Stimulated activated naive CD8-positive, alpha-beta T cell treated with anti-CD3 and anti-CD28 coated beads, Interleukin-15, Interleukin-2, amounts not matched to agents 100 U/mL and 50 U/mL, for 24 hours (primary cell): ENCODE measurements at regions not wholly inside any gene's neighbourhood (a gene's known extent, or its start where the extent isn't known, plus 50 kb on each side); places are given as distances from the start of the nearest gene placed in this dataset.
"Not testable (repeated sequence)": the region's sequence is repeated elsewhere in the genome, so short reads cannot be mapped to it uniquely, and the experiment has no call there.

Experiments
- ATAC-seq: fragments of 150-1000 bp; cut with Tn5 transposase; one replicate; pipeline ENCODE4 v1.10.0; 2021
- DNase-seq: peaks from one replicate; pipeline ENCODE4 v3.0.0; 2021

GRCh38 chr5:89724379-89725095, 685.0 kb downstream of the CETN3 start:
- ATAC-seq = no peak
- DNase-seq = no peak

GRCh38 chr5:89723907-89724306, 685.6 kb downstream of the CETN3 start:
- ATAC-seq (no peak), DNase-seq (no peak)

- no peak for ATAC-seq
- DNase-seq = no peak
Observed at GRCh38 chr5:89722538-89722937, 687.0 kb downstream of the CETN3 start.

- no peak for DNase-seq
Observed at GRCh38 chr5:89721931-89722330, 687.6 kb downstream of the CETN3 start.

GRCh38 chr5:89721353-89721752, 688.2 kb downstream of the CETN3 start:
- no peak for ATAC-seq
- DNase-seq = no peak

More at GRCh38 chr5:89721931-89722330, 687.6 kb downstream of the CETN3 start:
- no peak for ATAC-seq

- DNase-seq (no peak), ATAC-seq (no peak)
Observed at GRCh38 chr5:89712134-89712700, 697.3 kb downstream of the CETN3 start.

GRCh38 chr5:89711526-89711925, 698.0 kb downstream of the CETN3 start:
- no peak for ATAC-seq
- no peak for DNase-seq

- no peak for DNase-seq
- no peak for ATAC-seq
Observed at GRCh38 chr5:89710006-89710405, 699.5 kb downstream of the CETN3 start.

- DNase-seq (no peak), ATAC-seq (no peak)
Observed at GRCh38 chr5:89707891-89708290, 701.7 kb downstream of the CETN3 start.

- ATAC-seq (no peak), DNase-seq (no peak)
Observed at GRCh38 chr5:89706731-89707130, 702.8 kb downstream of the CETN3 start.

GRCh38 chr5:89703817-89704216, 705.7 kb downstream of the CETN3 start:
- ATAC-seq = no peak
- no peak for DNase-seq

- no peak for DNase-seq
- no peak for ATAC-seq
Observed at GRCh38 chr5:89698028-89698427, 711.5 kb downstream of the CETN3 start.

- DNase-seq (no peak), ATAC-seq (no peak)
Observed at GRCh38 chr5:89697581-89697980, 712.0 kb downstream of the CETN3 start.

GRCh38 chr5:89695371-89695770, 714.2 kb downstream of the CETN3 start:
- no peak for DNase-seq
- ATAC-seq = no peak

GRCh38 chr5:89694026-89694550, 715.5 kb downstream of the CETN3 start:
- no peak for DNase-seq
- ATAC-seq = no peak

- DNase-seq = no peak
- ATAC-seq = no peak
Observed at GRCh38 chr5:89690331-89690730, 719.2 kb downstream of the CETN3 start.

GRCh38 chr5:89686081-89686765, 723.3 kb downstream of the CETN3 start:
- DNase-seq (no peak), ATAC-seq (no peak)

GRCh38 chr5:89676634-89677033, 732.9 kb downstream of the CETN3 start:
- ATAC-seq (no peak), DNase-seq (no peak)

- no peak for DNase-seq
- ATAC-seq = no peak
Observed at GRCh38 chr5:89673019-89673418, 736.5 kb downstream of the CETN3 start.

- no peak for ATAC-seq
- no peak for DNase-seq
Observed at GRCh38 chr5:89668821-89669220, 740.7 kb downstream of the CETN3 start.

GRCh38 chr5:89662499-89662898, 747.1 kb downstream of the CETN3 start:
- ATAC-seq (no peak), DNase-seq (no peak)

- DNase-seq (no peak), ATAC-seq (no peak)
Observed at GRCh38 chr5:89638871-89639270, 755.9 kb upstream of the MEF2C start.

GRCh38 chr5:89634176-89634575, 751.2 kb upstream of the MEF2C start:
- DNase-seq, ATAC-seq: not testable (repeated sequence)
